Ectodermal cell (in vitro differentiated cells): ENCODE measurements at regions not wholly inside any gene's neighbourhood (a gene's known extent, or its start where the extent isn't known, plus 50 kb on each side); places are given as distances from the start of the nearest gene placed in this dataset.

ENCODE experiments used
- H3K27ac ChIP-seq: 2 replicates; pipeline ENCODE4 v1.7.0; 2013; ENCODE audit warnings: mild to moderate bottlenecking, low read depth, low read length; ENCODE audit not compliant: insufficient read depth, poor library complexity, severe bottlenecking
- H3K27me3 ChIP-seq: 2 replicates; pipeline ENCODE4 v1.7.0; 2013; ENCODE audit warnings: mild to moderate bottlenecking, low read length; ENCODE audit not compliant: insufficient read depth, control insufficient read depth, poor library complexity, severe bottlenecking
- H3K36me3 ChIP-seq: one replicate; pipeline ENCODE4 v1.7.0; 2013; ENCODE audit warnings: low read length; ENCODE audit not compliant: control insufficient read depth, insufficient read depth
- H3K4me1 ChIP-seq: one replicate; pipeline ENCODE4 v1.7.0; 2013; ENCODE audit warnings: low read length; ENCODE audit not compliant: control insufficient read depth, insufficient read depth
- H3K4me3 ChIP-seq: 2 replicates; pipeline ENCODE4 v1.7.0; 2013; ENCODE audit warnings: low read depth, low read length, control low read depth; ENCODE audit not compliant: insufficient read depth
- H3K9me3 ChIP-seq: 2 replicates; pipeline ENCODE4 v1.7.0; 2013; ENCODE audit warnings: mild to moderate bottlenecking, low read length, moderate library complexity; ENCODE audit not compliant: control insufficient read depth
- WGBS, 2 experiments: methylation state at CpG; one replicate each; pipeline ENCODE4 v1.1.7; 2013; ENCODE audit warnings: missing lambda C conversion rate in 2 of 2; 5-methylcytosine and 5-hydroxymethylcytosine counted together

DNA sequence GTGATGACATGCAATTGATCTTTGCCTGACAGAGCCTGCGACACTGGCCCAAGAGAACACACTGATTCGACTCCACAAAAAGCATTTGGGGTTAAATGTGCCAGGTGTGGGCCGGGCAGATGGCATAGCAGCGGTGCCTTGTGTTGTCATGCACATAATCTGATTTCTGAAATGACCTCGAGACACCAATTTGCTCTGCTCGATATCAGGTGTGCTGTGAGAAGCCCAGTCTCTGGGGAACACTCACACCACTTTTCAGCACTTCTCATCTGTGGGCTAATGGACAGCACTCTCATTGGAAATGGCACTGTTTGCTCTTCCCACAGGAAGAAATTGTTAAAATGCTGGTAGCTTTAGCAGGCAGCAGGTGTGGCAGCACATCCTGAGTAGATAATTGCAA, 738.3 kb upstream of the TENM3 start:
- Histone ChIP-seq H3K27me3 (no peaks in the 10 kb centered on the region), H3K27ac (no peak overlapping the region), H3K9me3 (no peaks in the 10 kb centered on the region), H3K4me1 (peaks cover 37% of the 10 kb centered on the region), H3K36me3 (no peaks in the 10 kb centered on the region), H3K4me3 (no peak overlapping the region)
- WGBS, 2 experiments: 93 to 94% methylated on average over 6 of the region's 6 CpGs

DNA sequence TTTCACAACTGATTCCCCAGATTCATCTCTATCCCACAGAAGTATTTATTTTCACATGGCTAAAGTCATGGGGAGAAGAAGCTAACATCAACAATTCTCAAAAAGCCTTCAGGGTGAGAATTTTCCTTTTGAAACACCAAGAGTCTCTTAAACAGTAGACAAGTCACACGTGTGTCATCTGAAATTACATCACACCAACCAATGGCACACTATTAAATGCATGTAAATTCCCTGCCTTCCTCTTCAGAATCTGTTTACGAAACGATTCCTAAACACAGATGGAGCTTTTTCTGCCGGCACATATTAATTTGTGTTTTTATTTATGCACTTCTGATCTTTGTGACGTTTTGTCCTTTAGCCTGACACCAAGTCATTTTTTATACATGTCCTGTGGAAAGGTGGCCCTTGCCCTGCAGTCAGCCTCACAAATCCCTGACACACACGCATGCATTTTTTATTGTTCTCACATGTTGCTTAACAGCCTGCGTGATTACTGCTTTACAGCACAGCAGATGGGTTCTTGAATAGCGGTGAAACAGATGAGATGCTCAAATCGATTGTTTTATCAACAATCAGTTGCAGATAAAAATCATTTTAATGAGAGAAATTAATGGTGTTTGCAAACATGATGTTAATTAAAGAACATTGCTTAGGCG, 735.9 kb upstream of the TENM3 start:
- WGBS, 2 experiments: 87 to 90% methylated on average over 10 of the region's 10 CpGs
- Histone ChIP-seq H3K4me3 (no peak overlapping the region), H3K9me3 (no peaks in the 10 kb centered on the region), H3K36me3 (no peaks in the 10 kb centered on the region), H3K27ac (no peak overlapping the region), H3K4me1 (peaks cover 42% of the 10 kb centered on the region), H3K27me3 (no peaks in the 10 kb centered on the region)

DNA sequence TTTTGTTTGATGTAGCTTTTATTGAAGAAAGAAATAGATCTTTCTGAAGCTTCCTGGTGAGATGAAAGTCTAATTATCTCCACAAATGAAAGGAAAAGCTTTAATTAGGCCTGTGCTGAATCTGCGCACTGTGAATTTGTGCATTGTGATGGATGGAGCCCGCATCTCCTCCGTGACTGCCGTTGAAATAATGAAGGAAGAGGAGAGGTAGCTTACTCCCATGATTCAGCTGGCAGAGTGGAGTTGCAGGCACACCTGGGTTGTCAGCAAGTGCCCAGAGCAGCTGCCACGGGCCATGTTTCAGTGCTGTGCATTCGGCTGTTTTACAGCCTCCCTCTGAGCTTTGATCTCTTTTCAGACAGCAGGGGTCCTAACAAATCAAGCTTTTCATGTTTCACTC, 735.3 kb upstream of the TENM3 start:
- Histone ChIP-seq H3K9me3 (no peaks in the 10 kb centered on the region), H3K4me1 (peaks cover 42% of the 10 kb centered on the region), H3K36me3 (no peaks in the 10 kb centered on the region), H3K27ac (no peak overlapping the region), H3K27me3 (no peaks in the 10 kb centered on the region), H3K4me3 (no peak overlapping the region)
- 38 to 45% methylated on average over 6 of the region's 6 CpGs for WGBS, 2 experiments

DNA sequence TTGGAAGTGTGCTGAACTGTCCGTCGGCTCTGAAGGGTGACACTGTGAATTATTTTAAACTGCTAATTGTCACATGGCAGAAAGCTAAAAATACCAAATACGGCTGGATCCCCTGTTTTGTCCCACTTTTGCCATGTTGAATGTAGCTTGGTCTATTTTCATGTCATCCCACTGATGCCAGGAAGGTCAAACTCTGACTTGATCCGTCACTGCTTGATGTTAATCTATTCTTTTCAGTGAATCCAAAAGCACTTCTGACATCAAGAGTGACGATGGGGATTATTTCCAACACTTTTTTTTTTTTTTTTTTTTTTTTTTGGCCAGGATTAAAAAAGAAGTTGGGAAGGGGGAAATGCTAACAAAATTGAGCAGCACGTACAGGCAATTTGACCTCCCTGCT, 734.6 kb upstream of the TENM3 start:
- H3K36me3 ChIP-seq: no peaks in the 10 kb centered on the region
- 54 to 86% methylated on average over 3 to 6 of the region's 6 CpGs for WGBS, 2 experiments
- H3K4me1 ChIP-seq: peaks cover 42% of the 10 kb centered on the region
- no peaks in the 10 kb centered on the region for H3K9me3 ChIP-seq
- no peaks in the 10 kb centered on the region for H3K27me3 ChIP-seq
- H3K27ac ChIP-seq: peak overlapping the region; percentile 31
- no peak overlapping the region for H3K4me3 ChIP-seq

DNA sequence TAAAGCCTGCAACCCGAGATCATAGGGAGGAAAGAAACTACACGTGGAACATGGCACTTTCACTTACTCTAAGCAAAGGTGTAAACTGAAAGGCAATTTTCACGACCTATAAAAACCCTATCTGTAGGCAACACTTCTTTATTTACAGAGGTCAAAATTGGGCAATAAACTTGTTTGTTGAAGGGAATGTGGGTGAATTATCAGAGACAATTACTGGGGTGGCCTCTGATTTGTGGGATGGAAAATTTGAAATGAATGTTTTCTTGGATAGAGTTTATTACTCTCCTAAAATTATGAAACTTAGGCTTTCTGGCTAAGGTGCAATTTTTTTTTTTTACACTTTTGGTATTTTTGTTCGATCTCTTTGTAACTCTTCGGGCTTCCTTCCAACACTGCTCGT, 734.1 kb upstream of the TENM3 start:
- WGBS, 2 experiments: 74 to 75% methylated on average over 6 of the region's 6 CpGs
- Histone ChIP-seq H3K27ac (peak overlapping the region; percentile 18), H3K36me3 (no peaks in the 10 kb centered on the region), H3K4me3 (no peak overlapping the region), H3K9me3 (no peaks in the 10 kb centered on the region), H3K4me1 (peaks cover 42% of the 10 kb centered on the region), H3K27me3 (no peaks in the 10 kb centered on the region)

DNA sequence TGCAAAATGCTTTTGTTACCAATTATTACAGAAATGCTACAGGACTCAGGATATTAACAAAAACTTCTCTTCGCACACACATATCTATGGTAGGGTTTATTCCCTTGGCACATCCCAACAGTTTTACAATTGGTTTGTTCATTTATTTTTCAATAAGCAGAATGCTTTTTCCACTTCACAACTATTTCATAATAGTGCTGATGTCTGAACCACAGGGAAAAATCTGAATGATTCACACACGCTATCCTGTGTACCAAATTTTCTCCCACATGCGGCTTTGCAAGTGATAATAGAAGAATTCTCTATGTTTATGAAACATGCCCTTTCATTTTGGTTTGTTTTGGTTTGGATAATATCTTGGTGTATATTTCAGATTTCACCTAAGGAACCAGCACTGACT, 725.7 kb upstream of the TENM3 start:
- Histone ChIP-seq H3K27me3 (no peaks in the 10 kb centered on the region), H3K36me3 (no peaks in the 10 kb centered on the region), H3K4me3 (no peak overlapping the region), H3K4me1 (no peaks in the 10 kb centered on the region), H3K27ac (no peak overlapping the region), H3K9me3 (no peaks in the 10 kb centered on the region)
- 92 to 100% methylated on average over 2 to 3 of the region's 3 CpGs for WGBS, 2 experiments

DNA sequence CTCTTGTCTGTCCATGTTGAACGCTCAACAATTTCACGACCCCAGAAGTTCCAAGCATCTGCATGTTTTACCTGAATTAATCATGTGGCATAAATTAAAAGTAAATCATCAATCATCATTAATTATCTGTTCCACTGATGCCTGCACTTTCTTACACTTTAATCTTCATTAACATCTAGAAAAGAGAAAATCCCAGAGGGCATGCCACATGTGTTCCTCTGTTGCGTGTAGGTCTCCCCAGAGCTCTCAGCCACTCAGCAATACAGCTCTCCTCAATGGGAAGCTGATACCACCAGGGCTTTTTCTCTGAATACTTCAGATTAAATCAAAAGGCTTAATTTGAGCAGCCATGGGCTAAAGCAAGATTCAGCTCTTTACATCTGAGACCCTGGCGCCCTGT, 722.4 kb upstream of the TENM3 start:
- Histone ChIP-seq H3K4me3 (no peak overlapping the region), H3K4me1 (peaks cover 5% of the 10 kb centered on the region), H3K9me3 (no peaks in the 10 kb centered on the region), H3K27ac (no peak overlapping the region), H3K36me3 (no peaks in the 10 kb centered on the region), H3K27me3 (no peaks in the 10 kb centered on the region)
- WGBS, 2 experiments: 94 to 95% methylated on average over 4 of the region's 4 CpGs

DNA sequence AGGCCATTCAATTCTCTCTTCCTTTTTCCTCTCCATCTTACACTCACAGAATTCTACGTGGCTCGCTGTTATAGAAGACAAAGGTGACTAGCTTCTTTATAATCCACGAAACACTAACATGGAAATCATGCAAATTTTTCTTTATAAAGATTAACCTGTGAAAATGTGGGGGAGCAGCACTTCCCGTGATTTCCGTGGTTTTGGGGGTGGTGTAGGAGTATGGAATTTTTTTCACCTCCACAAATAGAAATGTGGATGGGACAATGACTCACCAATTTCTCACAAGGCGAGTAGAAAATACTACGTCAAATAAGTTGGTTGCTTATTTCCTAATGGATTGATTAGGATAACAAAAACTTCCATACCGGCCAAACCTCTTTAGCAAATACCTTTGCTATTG, 719.2 kb upstream of the TENM3 start:
- Histone ChIP-seq H3K4me1 (peaks cover 6% of the 10 kb centered on the region), H3K27me3 (no peaks in the 10 kb centered on the region), H3K36me3 (no peaks in the 10 kb centered on the region), H3K27ac (no peak overlapping the region), H3K9me3 (no peaks in the 10 kb centered on the region), H3K4me3 (no peak overlapping the region)
- WGBS, 2 experiments: 76 to 78% methylated on average over 5 to 8 of the region's 8 CpGs

DNA sequence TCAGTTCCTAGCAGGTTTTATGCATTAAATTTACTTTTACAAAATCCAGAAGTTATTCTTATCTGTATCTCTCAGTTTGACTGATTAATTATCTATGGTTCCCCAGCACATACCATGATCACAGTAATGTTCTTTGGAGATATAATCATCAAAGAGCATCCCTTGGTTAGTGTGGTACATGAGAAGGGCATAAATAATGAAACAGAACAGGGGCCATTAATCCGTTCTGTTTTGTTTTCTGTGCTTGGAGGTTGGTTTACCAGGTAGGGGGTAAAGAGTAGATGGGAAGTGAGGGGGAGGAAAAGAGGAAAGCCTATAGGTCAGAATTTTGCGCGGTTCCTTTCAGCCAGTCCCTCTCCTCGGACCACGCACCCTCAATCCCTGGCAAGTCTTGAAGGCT, 718.7 kb upstream of the TENM3 start:
- WGBS, 2 experiments: 91% methylated on average over 5 of the region's 5 CpGs
- Histone ChIP-seq H3K36me3 (no peaks in the 10 kb centered on the region), H3K9me3 (no peaks in the 10 kb centered on the region), H3K27me3 (no peaks in the 10 kb centered on the region), H3K27ac (no peak overlapping the region), H3K4me3 (no peak overlapping the region), H3K4me1 (peaks cover 6% of the 10 kb centered on the region)

DNA sequence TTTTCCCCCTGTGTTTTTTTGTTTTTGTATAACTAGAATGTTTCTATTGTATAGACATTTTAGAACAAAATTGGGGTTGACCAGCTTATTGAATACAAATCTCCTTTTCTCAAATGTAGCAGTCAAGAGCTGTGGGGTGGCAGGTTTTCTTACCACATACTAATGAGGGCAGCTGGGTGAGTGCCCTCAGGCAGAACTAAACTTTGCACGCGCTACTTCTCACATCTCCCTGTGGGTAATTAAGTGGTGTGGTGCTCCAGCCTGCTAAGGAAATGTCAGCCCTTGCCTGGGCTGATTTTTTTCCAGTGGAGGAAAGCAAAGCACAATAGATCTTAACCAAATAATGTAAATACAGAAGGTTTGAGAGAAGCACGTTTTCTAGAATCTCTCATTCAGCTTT, 717.6 kb upstream of the TENM3 start:
- Histone ChIP-seq H3K4me3 (no peak overlapping the region), H3K9me3 (no peaks in the 10 kb centered on the region), H3K36me3 (no peaks in the 10 kb centered on the region), H3K27ac (no peak overlapping the region), H3K4me1 (peaks cover 6% of the 10 kb centered on the region), H3K27me3 (no peaks in the 10 kb centered on the region)
- WGBS, 2 experiments: 67 to 69% methylated on average over 1 to 3 of the region's 3 CpGs
